Tibial nerve (tissue), 4 donors: ENCODE measurements at regions not wholly inside any gene's neighbourhood (a gene's known extent, or its start where the extent isn't known, plus 50 kb on each side); places are given as distances from the start of the nearest gene placed in this dataset.

Source experiments
- DNase-seq, 2 donors: peaks; one replicate each; pipeline ENCODE4 v3.0.0-alpha.2; 2019; ENCODE audit warnings: low spot score in 2 of 2
- H3K27ac ChIP-seq, 4 donors: fragments of 200-600 bp; sonication (generic) in 3 of 4; one replicate each; pipeline ENCODE4 v1.5.1; 2017 to 2019; ENCODE audit warnings: mild to moderate bottlenecking in 1 of 4
- H3K27me3 ChIP-seq, 2 donors: fragments of 200-600 bp; sonication (generic) in 1 of 2; one replicate each; pipeline versions ENCODE4 v1.5.1 to v1.6.0; 2017 to 2019
- H3K36me3 ChIP-seq, 3 donors: fragments of 200-600 bp; sonication (generic); one replicate each; pipeline ENCODE4 v1.5.1; 2018 to 2019
- H3K4me1 ChIP-seq, 4 donors: fragments of 200-600 bp; sonication (generic) in 3 of 4; one replicate each; pipeline ENCODE4 v1.5.1; 2017 to 2019
- H3K4me3 ChIP-seq, 4 donors: fragments of 200-600 bp; sonication (generic) in 3 of 4; one replicate each; pipeline ENCODE4 v1.5.1; 2017 to 2019; ENCODE audit warnings: mild to moderate bottlenecking in 1 of 4, moderate library complexity in 1 of 4
- H3K9me3 ChIP-seq, 4 donors: fragments of 200-600 bp; sonication (generic) in 3 of 4; one replicate each; pipeline ENCODE4 v1.5.1; 2017 to 2019
- CTCF ChIP-seq, 5 experiments: fragments of 200-600 bp in 3 of 5; fragments of 450-650 bp in 2 of 5; sonication (generic) in 3 of 5; IDR thresholded peaks; one replicate each; pipeline ENCODE4 v1.5.1; 2016 to 2019; ENCODE audit warnings: antibody characterized with exemption in 5 of 5, mild to moderate bottlenecking in 3 of 5, moderate library complexity in 2 of 5
- EP300 ChIP-seq, 2 donors: sonication (generic); formaldehyde crosslinking; IDR thresholded peaks; one replicate each; pipeline ENCODE4 v1.6.1; 2017; ENCODE audit warnings: antibody characterized with exemption in 2 of 2, mild to moderate bottlenecking in 1 of 2
- POLR2A ChIP-seq, 2 donors: fragments of 450-650 bp; IDR thresholded peaks; one replicate each; pipeline ENCODE4 v1.6.1; 2017; ENCODE audit warnings: antibody characterized with exemption in 2 of 2, mild to moderate bottlenecking in 2 of 2, moderate library complexity in 2 of 2
- WGBS, 2 donors: methylation state at CpG; one replicate each; pipeline ENCODE4 v1.1.5; 2018; 5-methylcytosine and 5-hydroxymethylcytosine counted together

GRCh38 chr4:18291256-18291655 lies 269.7 kb upstream of the LCORL start:
- no peak overlapping the region for H3K4me3 ChIP-seq
- no peak overlapping the region for H3K27ac ChIP-seq
- no peaks in the 10 kb centered on the region for H3K27me3 ChIP-seq
- no peaks in the 10 kb centered on the region for H3K36me3 ChIP-seq
- DNase-seq, result no peak
- 61 to 70% methylated on average over 5 of the region's 5 CpGs for WGBS, 2 donors
- no peaks in the 10 kb centered on the region for H3K9me3 ChIP-seq
- TF ChIP-seq EP300 (IDR thresholded peaks at IDR 0.05) (no peak), POLR2A (IDR thresholded peaks at IDR 0.05) (no peak), CTCF (IDR thresholded peaks at IDR 0.05) (no peak)
- no peaks in the 10 kb centered on the region for H3K4me1 ChIP-seq

- TF ChIP-seq POLR2A (IDR thresholded peaks at IDR 0.05), result no peak
- no peak for TF ChIP-seq EP300 (IDR thresholded peaks at IDR 0.05)
- TF ChIP-seq CTCF (IDR thresholded peaks at IDR 0.05), result no peak
- H3K4me3 ChIP-seq, result no peak overlapping the region
- no peaks in the 10 kb centered on the region for H3K4me1 ChIP-seq
- H3K36me3 ChIP-seq, result no peaks in the 10 kb centered on the region
- no peak overlapping the region for H3K27ac ChIP-seq
- no peak for DNase-seq
- H3K9me3 ChIP-seq, result peaks cover 0 to 9% (median 0%) of the 10 kb centered on the region in 4 donors
- 92 to 95% methylated on average over 4 of the region's 4 CpGs for WGBS, 2 donors
- no peaks in the 10 kb centered on the region for H3K27me3 ChIP-seq
Measured at GRCh38 chr4:18285357-18285756, 263.8 kb upstream of the LCORL start.

- Histone ChIP-seq H3K27me3 (no peaks in the 10 kb centered on the region), H3K36me3 (no peaks in the 10 kb centered on the region), H3K4me1 (no peaks in the 10 kb centered on the region), H3K9me3 (peaks cover 0 to 4% (median 0%) of the 10 kb centered on the region in 4 donors), H3K4me3 (no peak overlapping the region), H3K27ac (no peak overlapping the region)
- no peak for DNase-seq
- 78 to 81% methylated on average over 4 of the region's 4 CpGs for WGBS, 2 donors
- TF ChIP-seq EP300 (IDR thresholded peaks at IDR 0.05), result no peak
Measured at GRCh38 chr4:18278244-18278643, 256.7 kb upstream of the LCORL start.

- Histone ChIP-seq H3K9me3 (no peaks in the 10 kb centered on the region), H3K27ac (no peak overlapping the region), H3K4me3 (no peak overlapping the region), H3K27me3 (no peaks in the 10 kb centered on the region), H3K36me3 (no peaks in the 10 kb centered on the region), H3K4me1 (no peaks in the 10 kb centered on the region)
- TF ChIP-seq CTCF (IDR thresholded peaks at IDR 0.05), result no peak
- TF ChIP-seq POLR2A (IDR thresholded peaks at IDR 0.05), result no peak
- TF ChIP-seq EP300 (IDR thresholded peaks at IDR 0.05), result no peak
- no peak for DNase-seq
- 76 to 80% methylated on average over 3 of the region's 3 CpGs for WGBS, 2 donors
Measured at GRCh38 chr4:18262832-18263231, 241.3 kb upstream of the LCORL start.

- Histone ChIP-seq H3K9me3 (peaks cover 0 to 12% (median 0%) of the 10 kb centered on the region in 4 donors), H3K36me3 (no peaks in the 10 kb centered on the region), H3K4me3 (no peak overlapping the region), H3K4me1 (no peaks in the 10 kb centered on the region), H3K27ac (no peak overlapping the region), H3K27me3 (no peaks in the 10 kb centered on the region)
- WGBS, 2 donors, result 65 to 83% methylated on average over 1 of the region's 1 CpG
- DNase-seq, result no peak
- TF ChIP-seq POLR2A (IDR thresholded peaks at IDR 0.05) (no peak), CTCF (IDR thresholded peaks at IDR 0.05) (no peak), EP300 (IDR thresholded peaks at IDR 0.05) (no peak)
Measured at GRCh38 chr4:18252052-18252451, 230.5 kb upstream of the LCORL start.

GRCh38 chr4:18250564-18250963 lies 229.0 kb upstream of the LCORL start:
- TF ChIP-seq EP300 (IDR thresholded peaks at IDR 0.05), result no peak
- no peak for TF ChIP-seq CTCF (IDR thresholded peaks at IDR 0.05)
- no peak for TF ChIP-seq POLR2A (IDR thresholded peaks at IDR 0.05)
- H3K27me3 ChIP-seq, result no peaks in the 10 kb centered on the region
- no peak overlapping the region for H3K27ac ChIP-seq
- H3K36me3 ChIP-seq, result no peaks in the 10 kb centered on the region
- H3K4me1 ChIP-seq, result no peaks in the 10 kb centered on the region
- no peak overlapping the region for H3K4me3 ChIP-seq
- no peaks in the 10 kb centered on the region for H3K9me3 ChIP-seq
- no peak for DNase-seq
